GM21786 (cell line): ENCODE measurements at regions not wholly inside any gene's neighbourhood (a gene's known extent, or its start where the extent isn't known, plus 50 kb on each side); places are given as distances from the start of the nearest gene placed in this dataset.
"Not testable (repeated sequence)": the region's sequence is repeated elsewhere in the genome, so short reads cannot be mapped to it uniquely, and the experiment has no call there.

Source experiments
- ATAC-seq: cut with Tn5 transposase; IDR thresholded peaks from one replicate; pipeline ENCODE4 v1.9.1; 2021; ENCODE audit not compliant: unreplicated experiment

DNA sequence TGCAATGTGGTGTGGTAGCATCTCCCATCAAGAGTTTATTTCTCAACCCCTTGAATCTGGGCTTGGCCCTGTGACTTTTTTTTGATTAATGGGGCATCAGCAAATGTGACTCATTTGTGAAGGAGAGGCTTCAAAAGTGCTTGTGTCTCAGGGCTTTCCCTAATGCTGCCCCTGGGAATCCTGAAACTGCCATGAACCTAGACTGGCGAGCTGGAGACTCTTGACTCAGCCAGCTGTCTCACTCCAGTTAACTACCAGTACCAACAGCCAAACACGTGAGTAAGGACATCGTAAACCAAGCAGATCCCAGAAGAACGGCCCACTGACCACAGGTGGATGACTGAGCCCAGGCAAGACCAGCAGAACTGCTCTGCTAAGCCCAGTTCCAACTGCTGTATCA lies 72.8 kb upstream of the ADTRP start:
- no peak for ATAC-seq

DNA sequence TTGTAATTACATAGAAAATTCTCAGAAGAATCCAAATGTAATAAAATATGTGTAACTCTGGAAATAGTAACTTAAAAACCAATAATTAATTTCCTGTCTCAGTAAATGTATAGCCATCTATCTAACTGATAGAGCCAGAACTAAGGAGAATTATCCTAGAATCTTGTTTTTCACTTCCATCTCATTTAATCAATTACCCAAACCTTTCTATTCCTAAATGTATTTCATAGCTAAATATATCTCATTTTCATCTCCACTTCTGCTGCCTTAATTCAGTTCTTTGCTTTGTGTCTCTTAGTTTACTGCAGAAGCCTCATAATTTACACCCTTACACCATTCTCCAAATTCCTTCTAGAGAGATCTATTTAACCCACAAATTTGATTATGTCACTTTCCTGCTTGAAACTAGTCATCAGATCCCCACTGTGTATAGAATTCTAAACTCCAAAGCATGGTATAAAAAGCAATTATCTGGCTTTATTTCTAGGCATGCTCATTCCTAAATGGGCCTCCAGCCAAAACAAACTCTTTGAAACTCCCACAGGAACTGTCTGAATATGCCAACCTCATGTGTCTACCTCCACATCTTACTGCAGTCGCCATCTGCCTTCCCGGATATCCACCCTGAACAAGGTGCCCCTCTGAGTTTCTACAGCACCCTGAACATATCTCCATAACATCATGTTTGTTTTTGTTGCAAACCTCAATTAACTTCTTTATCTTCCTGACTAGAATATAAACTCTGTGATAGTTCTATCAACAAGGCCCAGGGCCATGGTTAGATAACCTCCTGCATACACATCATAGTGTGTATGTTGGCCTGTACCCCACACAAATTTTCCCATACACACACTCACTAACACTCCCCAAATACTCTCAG lies 70.5 kb upstream of the ADTRP start:
- no peak for ATAC-seq

DNA sequence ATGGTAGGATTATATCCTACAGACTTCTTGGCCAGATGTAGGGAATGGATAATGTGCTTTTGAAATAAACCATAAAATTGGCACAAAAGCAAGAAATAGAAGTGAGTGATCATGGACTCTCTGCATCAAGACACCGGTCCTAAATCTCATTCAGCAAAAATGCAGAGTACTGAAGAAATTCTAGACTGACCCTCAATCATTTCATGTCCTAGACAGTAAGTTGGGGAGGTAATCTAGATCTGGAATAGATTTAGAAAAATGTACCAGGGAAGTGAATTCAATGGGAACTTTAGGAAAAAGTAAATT lies 69.7 kb upstream of the ADTRP start:
- ATAC-seq: no peak

DNA sequence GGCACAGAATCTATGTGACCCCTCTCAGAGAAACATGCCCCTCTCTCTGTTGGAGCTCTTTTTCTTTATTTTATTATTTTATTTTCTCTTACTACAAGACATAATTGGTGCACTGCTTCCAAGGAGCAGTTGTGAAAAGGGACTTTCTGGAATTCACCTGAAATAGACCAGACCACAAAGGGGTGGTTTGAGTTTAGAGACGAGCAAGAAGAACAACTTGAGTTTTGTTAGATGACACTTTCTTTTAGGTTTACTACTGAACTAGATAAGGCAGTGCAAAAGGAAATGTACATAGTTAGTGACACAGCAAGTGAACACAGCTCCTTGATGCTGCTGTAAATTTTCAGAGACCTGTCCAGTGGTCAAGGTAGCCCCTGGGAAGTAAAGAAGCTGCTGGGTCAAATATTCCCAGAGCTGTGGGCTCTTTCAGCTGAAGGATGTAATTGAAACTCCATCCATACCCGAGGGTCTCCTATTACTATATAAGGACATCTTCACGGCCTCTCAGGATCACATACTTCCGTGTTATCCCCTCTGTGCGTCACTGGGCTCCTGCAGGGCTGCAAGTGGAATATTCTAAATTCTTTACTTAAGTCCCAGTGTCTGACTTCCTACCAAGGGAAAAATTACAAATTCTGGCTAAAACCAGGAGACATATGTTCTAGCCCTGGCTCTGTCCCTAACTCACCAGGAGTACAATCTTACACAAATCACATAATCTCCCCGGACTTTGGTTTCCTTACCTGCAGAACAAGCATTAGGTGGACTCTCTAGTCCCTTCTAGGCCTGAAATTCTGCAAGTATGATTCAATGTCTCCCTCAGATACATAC lies 69.1 kb upstream of the ADTRP start:
- ATAC-seq: no peak

DNA sequence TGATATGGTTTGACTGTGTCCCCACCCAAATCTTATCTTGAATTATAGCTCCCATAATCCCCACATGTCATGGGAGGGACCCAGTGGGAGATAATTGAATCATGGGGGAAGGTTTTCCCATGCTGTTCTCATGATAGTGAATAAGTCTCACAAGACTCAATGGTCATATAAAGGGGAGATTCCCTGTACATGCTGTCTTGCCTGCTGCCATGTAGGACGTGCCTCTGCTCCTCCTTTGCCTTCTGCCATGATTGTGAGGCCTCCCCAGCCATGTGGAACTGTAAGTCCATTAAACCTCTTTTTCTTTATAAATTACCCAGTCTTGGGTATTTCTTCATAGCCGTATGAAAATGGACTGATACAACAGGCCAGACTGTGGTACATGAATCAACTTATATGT lies 68.5 kb upstream of the ADTRP start:
- ATAC-seq: not testable (repeated sequence)

DNA sequence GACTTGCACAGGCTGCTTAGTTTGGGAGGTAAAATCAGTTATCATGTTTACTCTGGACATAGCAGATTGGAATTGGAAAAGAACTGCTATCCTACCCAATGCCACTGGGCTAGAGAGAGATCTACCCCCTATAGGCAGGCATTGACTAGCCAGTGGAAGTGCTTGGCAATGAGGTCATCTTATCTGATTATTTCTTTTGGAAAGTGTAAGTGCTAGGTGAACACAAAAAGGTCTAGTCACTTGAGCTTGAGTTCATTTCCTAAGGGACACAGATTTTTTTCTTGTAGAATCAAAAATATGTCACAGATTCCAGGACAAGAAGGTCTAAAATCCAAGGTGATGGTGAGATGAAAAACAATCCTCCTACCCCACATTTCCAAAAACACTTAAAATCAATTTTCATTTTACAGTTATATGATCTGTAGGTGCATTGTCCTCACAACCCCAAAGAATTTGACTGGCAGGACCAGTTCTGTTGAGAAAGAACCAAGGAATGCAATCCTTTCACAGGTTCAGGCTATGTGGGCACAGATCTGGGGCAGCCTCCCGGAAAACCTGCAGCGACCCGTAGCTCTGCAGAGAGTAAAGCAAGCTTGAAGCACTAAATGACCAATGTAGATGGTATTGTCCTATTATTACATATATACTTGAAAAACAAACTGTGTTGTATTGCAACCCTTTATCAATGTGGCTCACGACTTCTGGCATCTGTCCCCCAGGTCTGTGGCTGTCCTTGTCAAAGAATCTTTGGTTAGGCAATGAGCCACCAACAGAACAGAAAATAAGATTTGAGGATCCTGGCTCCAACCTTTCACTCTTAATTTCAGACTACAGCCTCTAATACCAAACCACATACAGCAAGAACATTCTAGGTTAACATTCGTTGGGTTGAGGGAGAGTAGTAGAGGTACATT lies 67.3 kb upstream of the ADTRP start:
- ATAC-seq: no peak

DNA sequence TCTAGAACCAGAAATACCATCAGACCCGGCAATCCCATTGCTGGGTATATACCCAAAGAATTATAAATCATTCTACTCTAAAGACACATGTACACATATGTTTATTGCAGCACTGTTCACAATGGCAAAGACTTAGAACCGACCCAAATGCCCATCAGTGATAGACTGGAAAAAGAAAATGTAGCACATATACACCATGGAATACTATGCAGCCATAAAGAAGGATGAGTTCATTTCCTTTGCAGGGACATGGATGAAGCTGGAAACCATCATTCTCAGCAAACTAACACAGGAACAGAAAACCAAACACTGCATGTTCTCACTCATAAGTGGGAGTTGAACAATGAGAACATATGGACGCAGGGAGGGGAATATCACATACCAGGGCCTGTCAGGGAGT lies 64.2 kb upstream of the ADTRP start:
- ATAC-seq: not testable (repeated sequence)

DNA sequence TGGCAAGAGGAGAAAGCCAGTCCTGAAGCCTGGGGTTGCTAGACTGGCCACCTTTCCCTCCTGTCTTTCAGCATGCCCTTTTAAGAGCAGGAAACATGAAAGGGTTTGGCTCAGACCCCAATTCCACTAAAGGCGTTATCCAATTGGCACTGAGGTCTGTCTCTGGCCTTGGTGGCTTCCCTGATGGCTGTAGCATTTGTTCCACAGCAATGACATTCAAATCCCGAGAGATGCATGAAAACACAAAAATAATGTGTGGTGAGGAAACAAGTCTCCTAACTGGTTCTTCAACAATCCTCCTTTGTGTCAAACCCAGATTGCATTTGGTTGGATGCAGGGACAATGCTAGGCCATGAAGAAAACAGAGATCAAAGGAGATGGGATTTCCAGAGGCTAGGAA lies 56.5 kb upstream of the ADTRP start:
- ATAC-seq: no peak

DNA sequence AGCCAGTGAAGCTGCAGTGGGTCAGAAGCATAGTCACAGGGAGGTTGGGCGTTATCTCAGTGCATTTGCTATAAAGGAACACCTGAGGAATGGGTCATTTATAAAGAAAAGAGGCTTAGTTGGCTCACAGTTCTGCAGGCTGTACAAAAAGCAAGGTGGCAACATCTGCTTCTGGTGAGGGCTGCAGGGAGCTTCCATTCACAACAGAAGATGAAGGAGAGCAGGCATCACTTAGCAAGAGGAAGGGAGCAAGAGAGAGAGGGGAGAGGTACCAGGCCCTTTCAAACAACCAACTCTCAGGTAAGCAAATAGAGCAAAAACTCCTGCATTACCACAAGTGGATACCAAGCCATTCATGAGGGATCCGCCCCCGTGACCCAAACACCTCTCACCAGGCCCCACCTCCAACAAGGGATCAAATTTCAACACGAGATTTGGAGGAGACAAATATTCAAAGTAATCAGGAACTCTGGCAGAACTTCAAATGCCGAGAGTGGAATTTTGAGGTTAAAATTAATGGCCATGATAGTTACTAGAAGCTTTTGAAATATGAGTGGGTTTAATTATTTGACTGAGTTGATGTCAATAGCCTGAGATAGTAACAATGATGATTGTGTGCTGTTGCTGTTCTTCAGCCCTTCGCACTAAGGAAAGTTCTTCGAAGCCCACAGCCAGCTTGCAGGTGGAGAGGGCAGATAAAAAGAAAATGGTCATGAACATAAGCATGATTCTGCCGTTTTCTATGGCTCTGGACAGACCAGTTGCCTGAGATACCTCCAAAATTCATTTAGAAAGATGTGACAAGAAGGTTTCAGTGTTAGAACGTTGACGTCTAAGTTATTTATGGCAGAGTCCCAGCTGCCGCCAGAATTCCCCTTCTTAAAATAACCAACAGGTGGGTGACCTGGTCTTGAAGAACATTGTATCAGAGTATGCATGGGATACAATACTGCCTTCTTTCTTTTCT lies 55.3 kb upstream of the ADTRP start:
- peak; percentile 85 for ATAC-seq

DNA sequence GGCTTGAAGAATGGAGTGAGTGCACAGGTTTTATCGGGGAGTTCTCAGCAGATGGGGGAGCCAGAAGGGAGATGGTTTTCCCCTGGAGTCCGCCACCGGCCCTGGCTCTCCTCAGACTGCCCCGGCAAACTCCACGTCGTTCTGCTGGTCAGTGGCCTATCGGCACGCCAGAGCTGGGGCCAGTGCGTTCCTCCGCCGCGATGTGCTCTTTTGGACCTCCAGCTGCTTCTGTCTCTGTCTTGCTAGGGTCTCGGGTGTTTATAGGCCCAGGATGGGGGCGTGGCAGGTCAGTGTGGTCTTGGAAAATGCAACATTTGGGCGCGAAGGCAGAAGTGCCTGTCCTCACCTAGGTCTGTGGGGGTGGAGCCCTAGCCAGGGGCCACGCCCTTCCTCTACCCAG lies 53.0 kb upstream of the ADTRP start:
- no peak for ATAC-seq

DNA sequence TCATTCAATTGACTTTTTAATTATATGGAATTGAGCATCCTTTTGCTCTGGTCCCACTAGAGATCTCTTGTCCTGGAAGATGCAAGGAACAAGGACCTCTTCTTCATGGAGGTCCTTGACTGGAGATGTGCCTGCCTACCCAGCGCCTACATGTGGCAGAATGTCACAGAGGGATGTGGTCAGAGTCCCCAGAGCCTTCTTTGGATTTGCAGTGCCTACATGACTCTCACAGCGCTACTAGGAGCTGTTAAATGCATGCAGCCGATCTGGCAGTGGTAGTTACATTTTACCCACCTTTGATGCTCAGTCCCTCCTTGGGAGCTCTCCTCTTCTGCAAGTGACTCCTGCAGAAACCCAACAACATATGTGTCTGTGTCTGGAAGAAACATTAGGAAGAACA lies 51.9 kb upstream of the ADTRP start:
- ATAC-seq: no peak

DNA sequence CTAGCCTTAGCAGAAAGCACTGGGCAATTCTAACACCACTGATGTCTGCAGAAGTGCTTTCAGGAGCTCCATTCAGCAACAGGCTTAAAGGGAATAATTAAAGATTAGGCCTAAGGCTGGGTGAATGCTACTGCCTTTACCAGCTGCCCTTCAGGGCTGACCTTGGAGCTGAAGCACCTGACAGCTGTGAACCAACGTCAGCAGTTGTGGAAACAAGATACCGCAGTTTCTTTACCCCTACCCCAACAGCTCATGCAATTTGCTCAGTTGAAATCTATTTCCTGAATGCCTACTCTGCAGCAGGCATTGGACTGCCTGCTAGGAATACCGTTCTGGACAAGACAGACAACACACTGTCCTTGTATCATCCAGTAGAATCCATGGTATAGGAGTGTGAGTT lies 51.5 kb upstream of the ADTRP start:
- no peak for ATAC-seq

DNA sequence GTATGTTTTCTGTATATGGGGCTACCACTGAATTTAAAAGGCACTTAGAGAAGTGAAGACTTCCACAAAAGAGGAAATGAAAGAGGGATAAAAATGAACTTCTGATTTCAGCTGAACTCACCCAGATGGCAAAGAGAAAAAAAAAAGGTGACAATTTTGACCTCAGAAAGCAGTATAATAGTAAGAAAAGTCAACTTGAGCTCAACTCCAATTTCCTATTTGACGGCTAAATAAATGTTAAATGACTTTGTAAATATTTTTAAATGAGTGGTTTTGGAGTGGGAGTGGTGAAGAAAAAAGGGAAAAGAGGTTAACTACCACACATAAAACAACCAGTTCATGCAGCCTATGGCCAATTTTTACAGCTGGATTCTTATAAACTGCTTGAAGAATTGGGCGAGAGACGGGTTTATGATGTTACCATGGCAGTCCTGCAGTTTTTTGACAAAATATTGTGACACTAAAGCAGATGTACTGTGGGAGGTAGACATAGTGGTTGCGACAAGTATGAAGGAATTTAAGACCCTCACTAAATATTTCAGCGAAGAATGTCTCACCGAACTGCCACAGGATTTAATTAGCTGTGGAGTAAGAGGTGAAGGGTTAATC lies 49.8 kb upstream of the ADTRP start:
- no peak for ATAC-seq
